ENCODE measurements at regions not wholly inside any gene's neighbourhood (a gene's known extent, or its start where the extent isn't known, plus 50 kb on each side); places are given as distances from the start of the nearest gene placed in this dataset.

DNA sequence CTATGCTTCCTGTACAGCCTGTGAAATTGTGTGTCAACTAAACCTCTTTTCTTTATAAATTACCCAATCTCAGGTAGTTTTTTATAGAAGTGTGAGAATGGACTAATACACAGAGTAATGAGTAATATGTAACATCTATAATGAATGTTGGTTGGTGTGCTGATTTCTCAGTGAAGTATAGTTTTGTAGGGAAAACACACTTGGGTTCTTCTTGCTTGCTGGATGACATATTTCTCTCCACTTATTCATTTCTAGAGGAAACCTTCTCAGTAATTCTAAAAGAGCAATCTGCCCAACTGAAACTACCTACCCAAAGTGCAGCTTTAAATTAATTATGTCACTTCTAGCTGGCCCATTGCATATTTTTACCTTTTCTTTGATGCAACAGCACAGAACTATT, 81.1 kb upstream of the RORB start:
- TF ChIP-seq CTCF (IDR thresholded peaks at IDR 0.05) (no peak), EZH2 (IDR thresholded peaks at IDR 0.05; ENCODE audit: borderline replicate concordance, insufficient read depth, low read depth, low read length, poor library complexity, severe bottlenecking) (no peak)
